ENCODE measurements at regions not wholly inside any gene's neighbourhood (a gene's known extent, or its start where the extent isn't known, plus 50 kb on each side); places are given as distances from the start of the nearest gene placed in this dataset.

DNA sequence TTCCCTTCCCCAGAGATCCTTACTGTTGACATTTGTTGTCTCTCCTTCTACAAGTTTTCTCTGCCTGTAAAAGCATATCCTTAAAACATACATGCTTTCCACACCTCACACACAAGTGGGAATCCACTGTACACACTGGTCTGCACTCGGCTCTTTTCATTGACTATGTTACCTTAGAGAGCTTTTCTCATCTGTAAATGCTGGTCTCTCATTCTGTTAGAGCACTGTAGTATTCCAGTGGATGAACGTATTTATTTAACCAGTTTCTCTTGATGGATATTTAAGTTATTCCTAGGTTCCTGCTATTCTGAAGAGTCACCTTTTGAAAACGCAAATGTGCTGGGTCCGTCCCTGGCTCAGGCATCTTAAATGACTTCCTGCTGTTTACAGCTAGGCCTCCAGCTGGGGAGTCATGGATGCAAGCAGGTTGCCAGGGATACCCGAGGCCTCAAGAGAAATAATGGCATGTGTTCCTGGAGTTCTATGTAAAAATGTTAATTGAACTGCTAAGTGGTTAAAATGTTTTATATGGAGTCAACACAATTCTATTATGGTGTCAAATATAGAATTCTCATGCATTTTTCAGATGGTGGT is 61.1 kb upstream of the TGM3 start:
- TF ChIP-seq SP1 (IDR thresholded peaks at IDR 0.05) (no peak), ARNT (IDR thresholded peaks at IDR 0.05) (no peak), L3MBTL2 (conservative IDR thresholded peaks at IDR 0.05) (no peak), TARDBP (IDR thresholded peaks at IDR 0.05) (no peak), BHLHE40 (IDR thresholded peaks at IDR 0.05; ENCODE audit: borderline replicate concordance) (no peak), ZNF384 (IDR thresholded peaks at IDR 0.05) (no peak)
